Calu3 (cell line): ENCODE measurements at regions not wholly inside any gene's neighbourhood (a gene's known extent, or its start where the extent isn't known, plus 50 kb on each side); places are given as distances from the start of the nearest gene placed in this dataset.

ENCODE experiments used
- BruUV-seq: library from RNA; stranded (reverse); fragments of 400-500 nt; replicated peaks from 2 replicates; lab custom pipeline; 2021; lab: Mats Ljungman, UMichigan
- CTCF ChIA-PET: fragments of 300-600 bp; sonication (Branson Sonifier 250); formaldehyde crosslinking; loops from one replicate; lab custom pipeline; 2022; ENCODE audit warnings: antibody characterized with exemption; lab: Charles Lee
- DNase-seq: peaks from one replicate; pipeline ENCODE4 v3.0.0; 2022
- H3K27ac Mint-ChIP-seq: one replicate; pipeline ENCODE4 v1.8.0; 2022; ENCODE audit warnings: mixed read lengths; ENCODE audit not compliant: unreplicated experiment
- H3K27me3 Mint-ChIP-seq: one replicate; pipeline ENCODE4 v1.8.0; 2022; ENCODE audit warnings: mixed read lengths; ENCODE audit not compliant: unreplicated experiment
- H3K36me3 Mint-ChIP-seq: one replicate; pipeline ENCODE4 v1.8.0; 2022; ENCODE audit warnings: mild to moderate bottlenecking, moderate library complexity, mixed read lengths; ENCODE audit not compliant: insufficient read depth, unreplicated experiment
- H3K4me1 Mint-ChIP-seq: one replicate; pipeline ENCODE4 v1.8.0; 2022; ENCODE audit warnings: mild to moderate bottlenecking, low read depth, mixed read lengths; ENCODE audit not compliant: unreplicated experiment
- H3K4me3 Mint-ChIP-seq: one replicate; pipeline ENCODE4 v1.8.0; 2022; ENCODE audit warnings: mild to moderate bottlenecking, low read depth, moderate library complexity, mixed read lengths; ENCODE audit not compliant: unreplicated experiment
- H3K9me3 Mint-ChIP-seq: one replicate; pipeline ENCODE4 v1.8.0; 2022; ENCODE audit warnings: low read depth, mixed read lengths; ENCODE audit not compliant: unreplicated experiment
- intact Hi-C: fragments of 100-400 bp; cut with micrococcal nuclease; formaldehyde crosslinking; loops from one replicate; pipeline ENCODE4 v1.10.0; 2022; ENCODE audit not compliant: unreplicated experiment
- TF ChIP-seq, protein P1 (sequence below): fragments of 200-600 bp; IDR thresholded peaks from one replicate; pipeline ENCODE4 v1.8.0; 2022; ENCODE audit warnings: antibody characterized with exemption; ENCODE audit not compliant: unreplicated experiment

DNA sequence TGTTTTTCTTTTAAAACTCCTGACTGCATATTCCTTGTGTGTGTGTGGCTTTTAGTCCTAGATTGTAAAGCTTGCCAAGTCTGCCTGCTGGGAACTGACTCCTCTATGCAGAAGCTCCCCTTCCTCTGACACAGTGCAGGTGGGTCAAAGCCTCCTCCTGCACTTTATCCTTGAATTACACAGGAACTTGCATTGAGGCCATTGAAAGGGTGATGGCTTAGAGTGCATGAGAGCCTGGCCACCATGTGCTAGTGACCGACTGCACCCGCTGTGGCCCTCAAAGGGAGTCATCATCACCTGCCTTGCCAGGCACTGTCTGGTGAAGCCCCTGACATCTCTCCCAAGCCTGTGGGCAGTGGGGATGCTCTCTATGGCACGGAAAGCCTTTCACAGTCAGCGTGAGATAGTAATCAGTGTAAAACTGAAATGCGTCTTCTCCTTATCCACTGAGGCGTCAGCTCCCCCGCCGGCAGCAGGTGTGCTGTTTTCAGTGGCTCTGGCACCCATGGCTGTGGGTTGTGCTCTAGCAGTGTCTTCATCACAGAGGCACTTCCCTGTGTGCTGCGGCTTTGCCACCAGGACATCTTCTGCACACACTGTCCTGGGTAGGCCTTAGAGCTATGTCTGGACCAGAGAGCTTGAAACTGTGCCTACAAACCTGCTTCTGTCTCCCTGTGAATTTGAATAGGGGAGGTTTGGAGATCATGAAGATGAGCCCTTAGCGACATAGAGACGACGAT, 87.9 kb downstream of the THBS2 start:
- TF ChIP-seq, protein P1, sequence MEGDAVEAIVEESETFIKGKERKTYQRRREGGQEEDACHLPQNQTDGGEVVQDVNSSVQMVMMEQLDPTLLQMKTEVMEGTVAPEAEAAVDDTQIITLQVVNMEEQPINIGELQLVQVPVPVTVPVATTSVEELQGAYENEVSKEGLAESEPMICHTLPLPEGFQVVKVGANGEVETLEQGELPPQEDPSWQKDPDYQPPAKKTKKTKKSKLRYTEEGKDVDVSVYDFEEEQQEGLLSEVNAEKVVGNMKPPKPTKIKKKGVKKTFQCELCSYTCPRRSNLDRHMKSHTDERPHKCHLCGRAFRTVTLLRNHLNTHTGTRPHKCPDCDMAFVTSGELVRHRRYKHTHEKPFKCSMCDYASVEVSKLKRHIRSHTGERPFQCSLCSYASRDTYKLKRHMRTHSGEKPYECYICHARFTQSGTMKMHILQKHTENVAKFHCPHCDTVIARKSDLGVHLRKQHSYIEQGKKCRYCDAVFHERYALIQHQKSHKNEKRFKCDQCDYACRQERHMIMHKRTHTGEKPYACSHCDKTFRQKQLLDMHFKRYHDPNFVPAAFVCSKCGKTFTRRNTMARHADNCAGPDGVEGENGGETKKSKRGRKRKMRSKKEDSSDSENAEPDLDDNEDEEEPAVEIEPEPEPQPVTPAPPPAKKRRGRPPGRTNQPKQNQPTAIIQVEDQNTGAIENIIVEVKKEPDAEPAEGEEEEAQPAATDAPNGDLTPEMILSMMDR, result no peak
- Mint-ChIP-seq H3K4me1 (peaks cover 30% of the 10 kb centered on the region), H3K36me3 (peaks cover 11% of the 10 kb centered on the region), H3K4me3 (no peak overlapping the region), H3K9me3 (no peaks in the 10 kb centered on the region), H3K27ac (no peak overlapping the region), H3K27me3 (no peaks in the 10 kb centered on the region)
- BruUV-seq, result no TSS peak
- intact Hi-C loops, result no loop called here
- CTCF ChIA-PET, result no interaction called here
- DNase-seq, result no peak

DNA sequence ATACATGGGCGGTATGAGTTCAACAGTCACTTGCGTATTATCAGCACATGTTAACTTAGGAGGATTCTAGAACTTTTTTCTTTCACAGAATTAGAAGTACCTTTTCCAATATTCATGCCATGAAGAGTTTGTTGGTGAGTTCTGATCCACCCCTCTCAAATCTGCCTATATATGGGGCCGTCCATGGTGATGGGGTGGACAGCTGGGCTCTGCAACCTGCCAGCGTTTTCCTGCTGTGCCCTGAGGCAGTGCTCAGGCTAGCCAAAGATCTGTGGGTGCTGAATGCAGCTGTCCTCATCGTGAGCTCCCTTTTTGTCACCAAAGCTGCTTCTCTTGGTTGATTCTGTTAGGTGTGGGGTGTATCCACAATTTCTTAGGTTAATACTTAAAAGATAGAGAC, 88.7 kb downstream of the THBS2 start:
- Mint-ChIP-seq H3K4me3 (no peak overlapping the region), H3K36me3 (peaks cover 11% of the 10 kb centered on the region), H3K27ac (no peak overlapping the region), H3K27me3 (no peaks in the 10 kb centered on the region), H3K9me3 (no peaks in the 10 kb centered on the region), H3K4me1 (peaks cover 30% of the 10 kb centered on the region)
- no peak for DNase-seq
- intact Hi-C loops, result no loop called here
- TF ChIP-seq, protein P1, result no peak
- CTCF ChIA-PET, result no interaction called here
- BruUV-seq, result no TSS peak

DNA sequence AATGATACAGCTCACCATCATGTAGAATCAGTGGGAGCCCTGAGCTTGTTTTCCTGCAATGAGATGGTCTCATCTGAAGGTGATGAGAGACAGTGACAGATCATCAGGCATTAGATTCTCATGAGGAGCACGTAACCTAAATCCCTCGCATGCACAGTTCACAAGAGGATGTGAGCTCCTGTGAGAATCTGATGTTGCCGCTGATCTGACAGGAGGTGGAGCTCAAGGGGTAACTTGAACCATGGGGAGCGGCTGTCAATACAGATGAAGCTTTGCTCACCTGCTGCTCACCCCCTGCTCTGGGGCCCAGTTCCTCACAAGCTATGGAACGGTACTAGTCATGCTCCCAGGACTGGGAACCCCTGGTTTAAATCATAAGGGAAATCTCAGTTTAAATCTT, 89.2 kb downstream of the THBS2 start:
- Mint-ChIP-seq H3K27ac (no peak overlapping the region), H3K4me1 (peaks cover 29% of the 10 kb centered on the region), H3K4me3 (no peak overlapping the region), H3K27me3 (no peaks in the 10 kb centered on the region), H3K9me3 (no peaks in the 10 kb centered on the region), H3K36me3 (peaks cover 11% of the 10 kb centered on the region)
- BruUV-seq, result no TSS peak
- DNase-seq, result no peak
- TF ChIP-seq, protein P1, result no peak
- intact Hi-C loops, result no loop called here
- CTCF ChIA-PET, result no interaction called here

DNA sequence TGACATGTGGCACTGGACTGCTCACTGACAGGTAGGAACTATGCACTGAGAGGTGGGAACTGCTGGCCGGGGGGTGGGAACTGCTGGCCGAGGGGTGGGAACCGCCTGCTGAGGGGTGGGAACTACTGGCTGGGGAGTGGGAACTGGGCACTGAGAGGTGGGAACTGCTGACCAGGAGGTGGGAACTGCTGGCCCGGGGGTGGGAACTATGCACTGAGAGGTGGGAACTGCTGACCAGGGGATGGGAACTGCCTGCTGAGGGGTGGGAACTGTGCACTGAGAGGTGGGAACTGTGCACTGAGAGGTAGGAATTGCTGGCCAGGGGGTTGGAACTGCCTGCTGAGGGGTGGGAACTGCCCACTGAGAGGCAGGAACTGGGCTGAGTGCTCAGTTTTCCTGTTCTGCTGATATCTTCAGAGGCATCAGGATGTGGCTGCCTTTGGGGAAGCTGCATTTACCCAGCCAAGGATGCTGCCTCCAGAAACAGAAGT, 90.2 kb downstream of the THBS2 start:
- no peak for DNase-seq
- Mint-ChIP-seq H3K36me3 (peaks cover 11% of the 10 kb centered on the region), H3K4me1 (peaks cover 21% of the 10 kb centered on the region), H3K27ac (peak overlapping the region; percentile 82), H3K4me3 (peak overlapping the region; percentile 38), H3K9me3 (no peaks in the 10 kb centered on the region), H3K27me3 (no peaks in the 10 kb centered on the region)
- TF ChIP-seq, protein P1, result no peak
- no TSS peak for BruUV-seq
- CTCF ChIA-PET, result interaction anchor here (0.6 to 0.7 kb wide), 2 partner anchors 23 to 141 kb away, joined by 3 to 5 read pairs; no protein-coding TSS in a partner anchor
- intact Hi-C loops, result no loop called here
